HFF-Myc (cell line): ENCODE measurements at regions not wholly inside any gene's neighbourhood (a gene's known extent, or its start where the extent isn't known, plus 50 kb on each side); places are given as distances from the start of the nearest gene placed in this dataset.
A peak's percentile ranks its signal among the peaks of the same experiment; 100 is the strongest.
"Not testable (repeated sequence)": the region's sequence is repeated elsewhere in the genome, so short reads cannot be mapped to it uniquely, and the experiment has no call there.

Source experiments
- DNase-seq: peaks from one replicate; pipeline ENCODE4 v3.0.0-alpha.2; 2011; ENCODE audit warnings: low read depth; ENCODE audit errors: extremely low read depth
- H3K4me3 ChIP-seq: replicated peaks from 2 replicates; pipeline ENCODE4 v1.5.1; 2011; ENCODE audit warnings: low read depth, mild to moderate bottlenecking, control low read depth, low read length
- TF ChIP-seq, protein P1 (sequence below): IDR thresholded peaks from 2 replicates; pipeline ENCODE4 v1.5.1; 2012; ENCODE audit warnings: mild to moderate bottlenecking, low read depth, low read length, control low read depth; ENCODE audit errors: missing control alignments

DNA sequence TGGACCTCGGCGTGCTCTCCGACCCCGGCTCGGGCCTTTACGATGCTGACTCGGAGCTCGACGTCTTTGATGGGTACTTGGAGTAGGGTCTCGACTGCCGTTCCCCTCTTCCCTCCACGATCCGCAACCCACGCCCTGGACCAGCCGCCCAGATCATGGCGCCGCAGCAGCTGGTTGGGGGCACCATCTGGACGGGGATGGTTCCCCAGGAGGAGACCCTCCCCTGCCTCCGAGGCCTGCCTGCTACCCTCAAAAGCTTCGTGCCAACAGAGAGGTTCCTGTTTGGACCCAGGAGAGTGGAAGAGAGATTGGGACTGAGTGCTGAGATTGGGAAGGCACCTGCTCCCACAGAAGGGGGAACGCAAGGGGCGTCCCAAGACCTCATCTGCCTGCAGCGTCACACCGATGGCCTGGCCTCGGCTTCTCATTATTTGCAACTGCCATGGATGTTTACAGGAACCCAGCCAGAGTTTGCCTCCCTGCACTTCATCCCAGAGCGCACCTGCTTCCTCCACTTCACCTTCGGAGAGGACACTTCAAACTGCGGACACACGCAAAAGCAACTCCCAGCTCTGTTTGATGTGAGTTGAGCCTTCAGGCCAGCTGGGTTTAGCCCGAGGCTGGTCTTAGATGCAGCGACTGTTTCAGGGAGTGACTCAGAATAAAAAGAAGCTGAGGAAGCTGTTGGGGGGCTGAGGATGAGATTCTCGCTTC lies 58.9 kb downstream of the GOLGA6L7 start:
- not testable (repeated sequence) for H3K4me3 ChIP-seq, DNase-seq
- TF ChIP-seq, protein P1, sequence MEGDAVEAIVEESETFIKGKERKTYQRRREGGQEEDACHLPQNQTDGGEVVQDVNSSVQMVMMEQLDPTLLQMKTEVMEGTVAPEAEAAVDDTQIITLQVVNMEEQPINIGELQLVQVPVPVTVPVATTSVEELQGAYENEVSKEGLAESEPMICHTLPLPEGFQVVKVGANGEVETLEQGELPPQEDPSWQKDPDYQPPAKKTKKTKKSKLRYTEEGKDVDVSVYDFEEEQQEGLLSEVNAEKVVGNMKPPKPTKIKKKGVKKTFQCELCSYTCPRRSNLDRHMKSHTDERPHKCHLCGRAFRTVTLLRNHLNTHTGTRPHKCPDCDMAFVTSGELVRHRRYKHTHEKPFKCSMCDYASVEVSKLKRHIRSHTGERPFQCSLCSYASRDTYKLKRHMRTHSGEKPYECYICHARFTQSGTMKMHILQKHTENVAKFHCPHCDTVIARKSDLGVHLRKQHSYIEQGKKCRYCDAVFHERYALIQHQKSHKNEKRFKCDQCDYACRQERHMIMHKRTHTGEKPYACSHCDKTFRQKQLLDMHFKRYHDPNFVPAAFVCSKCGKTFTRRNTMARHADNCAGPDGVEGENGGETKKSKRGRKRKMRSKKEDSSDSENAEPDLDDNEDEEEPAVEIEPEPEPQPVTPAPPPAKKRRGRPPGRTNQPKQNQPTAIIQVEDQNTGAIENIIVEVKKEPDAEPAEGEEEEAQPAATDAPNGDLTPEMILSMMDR, result peak; percentile 13

DNA sequence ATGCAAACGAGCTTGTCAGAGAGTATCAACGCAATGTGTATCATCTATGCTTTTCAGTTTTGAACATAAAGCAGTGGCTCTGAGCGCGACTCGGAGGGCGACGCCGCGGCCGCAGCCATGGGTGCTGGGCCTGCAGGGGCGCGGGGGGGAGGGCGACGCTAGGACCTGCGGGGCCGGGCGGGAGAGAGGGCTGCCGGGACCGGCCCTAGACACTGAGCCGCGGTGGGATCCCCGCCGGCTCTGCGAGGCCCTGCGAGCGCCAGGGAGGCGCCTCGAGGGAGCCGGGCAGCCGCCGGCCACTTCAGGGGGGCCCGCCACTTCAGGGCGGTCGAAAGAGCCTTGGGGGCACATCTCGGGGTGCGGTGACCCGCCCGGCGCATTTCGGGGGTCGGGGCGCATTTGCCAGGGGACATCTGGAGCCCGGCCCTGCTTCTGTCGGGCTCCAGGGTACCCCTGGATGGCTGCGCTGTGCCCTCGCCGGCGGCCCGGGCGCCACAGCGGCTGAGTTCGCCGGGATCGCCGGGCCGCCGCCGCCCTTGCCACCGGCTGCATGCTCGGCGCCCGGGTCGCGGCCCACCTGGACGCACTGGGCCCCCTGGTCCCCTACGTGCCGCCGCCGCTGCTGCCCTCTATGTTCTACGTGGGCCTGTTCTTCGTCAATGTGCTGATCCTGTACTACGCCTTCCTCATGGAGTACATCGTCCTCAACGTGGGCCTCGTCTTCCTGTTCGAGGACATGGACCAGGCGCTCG lies 59.6 kb downstream of the GOLGA6L7 start:
- H3K4me3 ChIP-seq, DNase-seq: not testable (repeated sequence)

DNA sequence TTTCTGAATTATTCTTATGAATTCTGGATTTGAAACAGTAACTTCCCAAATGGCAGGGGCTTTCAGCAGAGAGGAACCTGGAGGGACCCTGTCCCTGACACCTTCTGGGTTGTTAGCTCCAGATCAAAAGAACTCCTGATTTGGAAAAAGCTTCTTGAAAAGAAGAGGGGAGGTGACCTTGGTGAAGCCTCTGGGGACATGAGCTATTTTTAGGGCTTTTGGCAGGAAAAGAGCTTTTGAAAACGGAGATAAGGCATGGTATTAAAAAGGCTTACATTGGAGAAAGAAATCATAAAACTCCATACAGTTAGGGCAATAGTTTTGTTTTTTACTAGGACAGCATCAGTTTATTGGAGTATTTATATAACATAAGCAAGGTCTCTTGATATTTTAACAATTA lies 60.3 kb downstream of the GOLGA6L7 start:
- not testable (repeated sequence) for DNase-seq, H3K4me3 ChIP-seq

DNA sequence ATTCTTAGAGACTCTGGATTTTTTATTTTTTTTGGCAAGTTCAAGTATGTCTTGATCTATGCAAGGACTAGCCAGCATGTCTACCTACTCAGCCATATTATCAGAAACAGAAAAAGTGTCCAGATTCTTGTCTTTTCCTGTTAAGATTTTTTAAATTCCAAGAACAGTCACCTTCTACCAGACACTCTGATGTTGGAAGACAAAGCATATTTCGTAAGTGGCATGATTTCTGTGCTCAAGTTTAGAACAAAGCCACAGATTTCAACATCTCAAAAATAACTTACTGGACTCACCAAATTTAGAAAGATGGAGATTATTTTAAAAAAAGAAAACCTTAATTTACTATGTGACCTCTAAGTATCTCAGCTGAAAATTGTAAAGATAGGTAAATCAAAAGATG lies 61.9 kb downstream of the GOLGA6L7 start:
- TF ChIP-seq, protein P1, result no peak
- H3K4me3 ChIP-seq, result no peak overlapping the region
- DNase-seq, result no peak

DNA sequence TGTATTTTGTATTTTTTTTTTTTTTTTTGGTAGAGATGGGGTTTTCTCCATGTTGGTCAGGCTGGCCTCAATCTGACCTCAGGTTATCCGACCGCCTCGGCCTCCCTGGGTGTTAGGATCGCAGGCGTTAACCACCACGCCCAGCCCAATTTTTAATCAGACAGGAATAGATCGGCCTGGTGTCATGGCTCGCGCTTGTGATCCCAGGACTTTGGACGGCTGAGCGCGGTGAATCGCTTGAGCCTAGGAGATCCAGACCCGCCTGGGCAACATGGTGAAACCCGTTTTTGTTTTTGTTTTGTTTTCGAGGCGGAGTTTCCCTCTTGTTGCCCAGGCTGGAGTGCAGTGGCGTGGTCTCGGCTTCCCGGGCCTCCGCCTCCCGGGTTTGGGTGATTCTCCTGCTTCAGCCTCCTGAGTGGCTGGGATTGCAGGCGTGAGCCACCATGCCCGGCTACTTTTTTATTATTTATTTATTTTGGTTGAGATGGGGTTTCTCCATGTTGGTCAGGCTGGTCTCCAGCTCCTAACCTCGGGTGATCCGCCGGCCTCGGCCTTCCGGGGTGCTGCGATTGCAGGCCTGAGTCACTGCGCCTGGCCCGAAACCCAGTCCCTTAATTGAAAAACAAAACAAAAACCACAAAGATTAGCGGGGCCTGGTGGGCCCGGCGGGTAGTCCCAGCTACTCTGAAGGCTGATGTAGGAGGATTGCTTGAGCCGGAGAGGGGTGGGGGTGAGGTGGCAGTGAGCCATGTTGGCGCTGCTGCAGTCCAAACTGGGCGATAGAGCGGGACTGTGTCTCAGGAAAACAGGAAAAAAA lies 63.9 kb downstream of the GOLGA6L7 start:
- H3K4me3 ChIP-seq, DNase-seq: not testable (repeated sequence)

DNA sequence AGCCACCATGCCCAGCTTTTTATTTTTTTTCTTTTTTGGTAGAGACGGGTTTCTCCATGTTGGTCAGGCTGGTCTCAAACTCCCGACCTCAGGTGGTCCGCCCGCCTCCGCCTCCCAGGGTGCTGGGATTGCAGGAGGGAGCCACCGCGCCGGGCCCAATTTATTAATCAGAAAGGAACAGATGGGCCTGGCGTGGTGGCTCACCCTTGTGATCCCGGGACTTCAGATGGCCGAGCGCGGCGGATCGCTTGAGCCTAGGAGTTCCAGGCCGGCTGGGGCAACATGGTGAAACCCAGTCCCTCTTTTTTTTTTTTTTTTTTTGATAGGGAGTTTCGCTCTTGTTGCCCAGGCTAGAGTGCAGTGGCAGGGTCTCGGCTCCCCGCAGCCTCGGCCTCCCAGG lies 64.6 kb downstream of the GOLGA6L7 start:
- DNase-seq, result no peak
- H3K4me3 ChIP-seq, result no peak overlapping the region
- TF ChIP-seq, protein P1, result no peak

DNA sequence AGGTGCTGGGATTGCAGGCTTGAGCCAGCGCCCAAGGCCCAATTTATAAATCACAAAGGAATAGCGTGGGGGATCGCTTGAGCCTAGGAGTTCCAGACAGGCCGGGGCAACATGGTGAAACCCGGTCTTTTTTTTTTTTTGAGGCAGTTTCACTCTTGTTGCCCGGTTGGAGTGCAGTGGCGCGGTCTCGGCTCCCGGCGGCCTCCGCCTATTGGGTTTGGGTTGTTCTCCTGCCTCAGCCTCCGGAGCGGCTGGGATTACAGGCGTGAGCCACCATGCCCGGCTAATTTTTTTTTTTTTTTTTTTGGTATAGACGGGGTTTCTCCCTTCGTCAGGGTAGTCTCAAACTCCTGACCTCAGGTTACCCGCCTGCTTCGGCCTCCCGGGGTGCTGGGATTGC lies 65.0 kb downstream of the GOLGA6L7 start:
- H3K4me3 ChIP-seq, result no peak overlapping the region
- TF ChIP-seq, protein P1, result no peak
- DNase-seq, result no peak

DNA sequence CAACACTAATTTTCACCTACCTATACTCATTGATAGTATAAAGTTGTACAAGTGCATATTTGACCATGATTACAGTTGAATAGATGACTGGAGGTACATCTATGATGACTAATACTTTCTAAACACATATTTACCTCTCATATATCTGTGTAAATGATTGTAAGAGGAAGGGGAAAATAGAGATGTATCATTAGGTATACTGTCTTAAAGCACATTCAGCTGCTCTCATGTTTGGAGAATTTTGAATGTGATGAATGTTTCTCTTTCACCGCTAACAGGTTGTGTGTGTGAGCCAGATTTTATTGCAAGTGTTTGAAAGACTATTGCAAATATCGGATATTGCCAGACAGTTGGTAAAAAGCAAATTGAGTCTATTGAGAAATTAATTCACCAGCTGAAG lies 66.2 kb upstream of the GOLGA8M start:
- not testable (repeated sequence) for DNase-seq, H3K4me3 ChIP-seq

DNA sequence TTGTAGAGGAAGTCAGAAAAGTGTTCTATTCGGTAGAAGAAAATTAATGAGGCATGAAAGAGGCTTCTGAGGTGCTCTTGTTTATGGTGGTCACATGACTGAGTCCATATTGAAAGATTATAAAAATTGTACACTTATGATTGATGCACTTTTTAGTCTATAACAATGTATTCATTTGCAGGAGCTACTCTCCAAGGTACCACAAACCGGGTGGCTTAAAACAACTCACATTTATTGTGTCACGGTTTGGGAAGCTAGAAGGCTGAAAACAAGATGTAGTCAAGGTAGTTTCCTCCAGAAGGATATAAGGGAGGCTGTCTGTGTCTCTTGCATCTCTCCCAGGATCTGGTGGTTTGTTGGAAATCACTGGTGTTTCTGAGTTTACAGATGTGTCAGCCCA lies 60.6 kb upstream of the GOLGA8M start:
- H3K4me3 ChIP-seq, DNase-seq: not testable (repeated sequence)
